ENCODE measurements at regions not wholly inside any gene's neighbourhood (a gene's known extent, or its start where the extent isn't known, plus 50 kb on each side); places are given as distances from the start of the nearest gene placed in this dataset.

DNA sequence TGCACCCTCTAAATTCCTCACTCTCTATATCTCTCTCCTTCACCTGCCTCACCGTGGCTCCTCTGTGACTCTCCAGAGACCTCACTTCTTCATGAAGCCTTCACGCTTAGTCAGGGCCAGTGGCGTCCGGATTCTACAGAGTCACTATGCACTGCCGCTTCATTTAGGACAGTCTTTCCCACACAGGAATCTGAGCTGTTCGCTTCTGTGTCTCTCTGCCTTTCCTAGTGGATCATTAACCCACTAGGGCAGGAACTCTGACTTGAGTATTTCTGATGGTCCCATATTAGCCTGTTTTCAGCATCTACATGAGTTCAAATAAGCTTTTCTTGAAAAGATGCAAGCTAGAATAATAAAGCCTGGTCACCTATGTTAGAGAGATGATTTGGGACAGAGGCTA lies 180.2 kb upstream of the DOK6 start:
- Histone ChIP-seq H4K5ac (ENCODE audit: insufficient read length, low read depth, low read length) (no peak overlapping the region), H3K23me2 (ENCODE audit: low read depth, low read length) (no peaks in the 10 kb centered on the region), H2BK120ac (replicated peaks; ENCODE audit: low read depth, low read length) (no peak overlapping the region), H3K23ac (ENCODE audit: insufficient read length) (no peak overlapping the region), H3K9me3 (ENCODE audit: insufficient read depth in 2 of 2, low read depth in 1 of 2, low read length in 1 of 2) (no peaks in the 10 kb centered on the region), H3K4ac (replicated peaks; ENCODE audit: insufficient read length, low read depth, low read length) (no peak overlapping the region), H3K36me3 (ENCODE audit: control insufficient read depth in 2 of 4, insufficient read depth in 4 of 4, low read length in 3 of 4) (no peaks in the 10 kb centered on the region), H2BK12ac (ENCODE audit: low read depth, low read length) (no peak overlapping the region), H4K8ac (ENCODE audit: extremely low read depth, insufficient read depth, low read length) (no peak overlapping the region), H2BK20ac (ENCODE audit: low read length) (no peak overlapping the region), H4K20me1 (replicated peaks in 1 of 2; ENCODE audit: control insufficient read depth in 1 of 2, insufficient read depth in 2 of 2, low read length in 2 of 2) (no peaks in the 10 kb centered on the region), H3K4me1 (replicated peaks in 1 of 4; ENCODE audit: control insufficient read depth in 3 of 4, insufficient read depth in 4 of 4, low read length in 3 of 4) (no peaks in the 10 kb centered on the region), H2BK5ac (ENCODE audit: low read depth, low read length) (no peak overlapping the region), H3K18ac (ENCODE audit: extremely low read depth, low read length) (no peak overlapping the region), H3K4me2 (ENCODE audit: insufficient read depth in 1 of 2, low read depth in 2 of 2, low read length in 2 of 2) (no peak overlapping the region), H3K27me3 (replicated peaks in 1 of 4; ENCODE audit: control insufficient read depth in 3 of 4, extremely low read depth in 1 of 4, insufficient read depth in 3 of 4, low read length in 3 of 4) (no peaks in the 10 kb centered on the region), H3K4me3 (ENCODE audit: extremely low read depth in 1 of 4, insufficient read depth in 2 of 4, low read depth in 3 of 4, low read length in 4 of 4) (no peak overlapping the region), H3K9ac (replicated peaks in 1 of 4; ENCODE audit: extremely low read depth in 1 of 4, low read depth in 3 of 4, low read length in 3 of 4) (no peak overlapping the region), H3K79me1 (ENCODE audit: low read depth, low read length) (no peaks in the 10 kb centered on the region), H3K56ac (replicated peaks; ENCODE audit: insufficient read length, low read depth, low read length) (no peak overlapping the region), H3K79me2 (ENCODE audit: control insufficient read depth in 1 of 2, insufficient read depth in 2 of 2, low read length in 2 of 2) (no peaks in the 10 kb centered on the region), H3K14ac (ENCODE audit: insufficient read length) (no peak overlapping the region), H2AFZ (ENCODE audit: low read length) (0 out of 2 replicates have a peak overlapping the region, but pooled peaks have one; percentile 17), H3K27ac (ENCODE audit: low read depth, low read length) (no peak overlapping the region), H2BK15ac (ENCODE audit: low read length) (no peak overlapping the region), H4K91ac (replicated peaks; ENCODE audit: insufficient read length, low read length) (no peak overlapping the region), H2AK5ac (ENCODE audit: low read depth, low read length) (no peak overlapping the region)
- FAIRE-seq (no peak), DNase-seq (ENCODE audit: low read depth in 1 of 2, low spot score in 2 of 2) (no peak)
- POLR2A ChIA-PET (ENCODE audit: partially characterized antibody), result no interaction called here
- no peak for TF ChIP-seq CTBP2 (IDR thresholded peaks at IDR 0.05; ENCODE audit: borderline replicate concordance, insufficient read depth, insufficient read length, low read length)
- CTCF ChIA-PET (ENCODE audit: partially characterized antibody), result no interaction called here
- 90% methylated on average over 6 of the region's 6 CpGs; no CpG with 5 or more reads in 1 of the 2 experiments for whole genome bisulfite sequencing, 2 experiments (ENCODE audit: extremely low coverage in 1 of 2, insufficient coverage in 1 of 2, insufficient read length in 1 of 2, insufficient replicate concordance in 2 of 2, low coverage in 1 of 2, low lambda C conversion rate in 2 of 2, missing lambda C conversion rate in 1 of 2)

Measured in H1 (cell line).